Transverse colon (tissue), 4 donors: ENCODE measurements at regions not wholly inside any gene's neighbourhood (a gene's known extent, or its start where the extent isn't known, plus 50 kb on each side); places are given as distances from the start of the nearest gene placed in this dataset.

ENCODE experiments used
- DNase-seq: peaks from one replicate; pipeline ENCODE4 v3.0.0-alpha.2; 2019
- H3K27ac ChIP-seq, 4 donors: fragments of 200-600 bp; sonication (generic); 2 replicates each; pipeline ENCODE4 v1.5.1; 2016 to 2018; ENCODE audit warnings: inconsistent platforms in 4 of 4
- H3K27me3 ChIP-seq: fragments of 200-600 bp; sonication (generic); 2 replicates; pipeline ENCODE4 v1.5.1; 2017; ENCODE audit warnings: inconsistent platforms
- H3K36me3 ChIP-seq, 4 donors: fragments of 200-600 bp; sonication (generic); 2 replicates each; pipeline ENCODE4 v1.5.1; 2017 to 2019; ENCODE audit warnings: inconsistent platforms in 4 of 4
- H3K4me1 ChIP-seq, 4 donors: fragments of 200-600 bp; sonication (generic); 2 replicates each; pipeline ENCODE4 v1.5.1; 2017 to 2020; ENCODE audit warnings: inconsistent platforms in 4 of 4
- H3K4me3 ChIP-seq, 4 donors: fragments of 200-600 bp; sonication (generic); 1 replicate in 1 of 4; 2 replicates in 3 of 4; pipeline versions ENCODE4 v1.5.1 to v1.6.1; 2017 to 2019; ENCODE audit warnings: inconsistent platforms in 4 of 4
- H3K9me3 ChIP-seq, 2 donors: fragments of 200-600 bp; sonication (generic); 2 replicates each; pipeline ENCODE4 v1.5.1; 2017 to 2019; ENCODE audit warnings: inconsistent platforms in 2 of 2
- EP300 ChIP-seq: sonication (generic); formaldehyde crosslinking; IDR thresholded peaks from one replicate; pipeline ENCODE4 v1.6.1; 2017; ENCODE audit warnings: antibody characterized with exemption, low read depth
- POLR2A ChIP-seq: fragments of 450-650 bp; IDR thresholded peaks from one replicate; pipeline ENCODE4 v1.6.1; 2016; ENCODE audit warnings: antibody characterized with exemption, mild to moderate bottlenecking, moderate library complexity
- POLR2AphosphoS5 ChIP-seq, 3 donors: sonication (generic); formaldehyde crosslinking; IDR thresholded peaks; one replicate each; pipeline ENCODE4 v1.6.1; 2016; ENCODE audit warnings: antibody characterized with exemption in 3 of 3
- WGBS, 2 donors: methylation state at CpG; one replicate each; pipeline ENCODE4 v1.1.5; 2018; ENCODE audit warnings: low coverage in 1 of 2; 5-methylcytosine and 5-hydroxymethylcytosine counted together
- in situ Hi-C, 4 donors: fragments of 200-750 bp; cut with MboI; loops; one replicate each; pipeline versions ENCODE4 v1.15.0 to v1.15.1; 2017; ENCODE audit warnings: low sequenced_read_pairs in 3 of 4, low pct_ligation_motif_present in 1 of 4, low pct_unique_long_range_greater_than_20kb in 1 of 4
- intact Hi-C: fragments of 100-400 bp; cut with DNase I; formaldehyde crosslinking; loops from one replicate; pipeline ENCODE4 v1.15.1; 2023; ENCODE audit warnings: low total_unique reads
- TF ChIP-seq, protein P1 (sequence below), 5 experiments: fragments of 200-600 bp in 3 of 5; fragments of 450-650 bp in 2 of 5; sonication (generic) in 3 of 5; IDR thresholded peaks; 1 replicate in 2 of 5; 2 replicates in 3 of 5; pipeline ENCODE4 v1.5.1; 2016 to 2017; ENCODE audit warnings: antibody characterized with exemption in 5 of 5, inconsistent platforms in 3 of 5, mild to moderate bottlenecking in 2 of 5, moderate library complexity in 1 of 5

DNA sequence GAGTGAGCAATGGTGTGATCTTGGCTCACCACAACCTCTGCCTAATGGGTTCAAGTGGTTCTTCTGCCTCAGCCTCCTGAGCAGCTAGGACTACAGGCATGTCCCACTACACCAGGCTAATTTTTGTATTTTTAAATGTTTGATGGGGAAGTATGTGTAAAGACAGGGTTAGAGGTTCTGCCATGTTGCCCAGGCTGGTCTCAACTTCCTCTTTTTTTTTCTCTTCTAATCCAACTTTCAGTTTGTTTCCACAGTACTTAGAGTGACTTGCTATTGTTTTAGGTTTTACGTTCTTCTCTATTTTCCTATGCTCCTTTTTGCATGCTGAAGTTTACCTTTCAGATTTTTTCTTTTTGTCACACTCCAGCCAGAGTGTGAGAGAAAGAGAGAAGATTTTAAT is 1433.0 kb downstream of the UQCRFS1 start:
- Histone ChIP-seq H3K4me3 (no peak overlapping the region), H3K9me3 (peaks cover 0 to 10% of the 10 kb centered on the region in 2 donors), H3K27me3 (no peaks in the 10 kb centered on the region), H3K4me1 (no peaks in the 10 kb centered on the region), H3K36me3 (peaks cover 0 to 8% (median 2%) of the 10 kb centered on the region in 4 donors), H3K27ac (no peak overlapping the region)
- 67 to 77% methylated on average over 1 of the region's 1 CpG for WGBS, 2 donors
- TF ChIP-seq EP300, result no peak
- no peak for TF ChIP-seq POLR2A
- TF ChIP-seq POLR2AphosphoS5 (IDR thresholded peaks at IDR 0.05), result no peak
- TF ChIP-seq, protein P1, sequence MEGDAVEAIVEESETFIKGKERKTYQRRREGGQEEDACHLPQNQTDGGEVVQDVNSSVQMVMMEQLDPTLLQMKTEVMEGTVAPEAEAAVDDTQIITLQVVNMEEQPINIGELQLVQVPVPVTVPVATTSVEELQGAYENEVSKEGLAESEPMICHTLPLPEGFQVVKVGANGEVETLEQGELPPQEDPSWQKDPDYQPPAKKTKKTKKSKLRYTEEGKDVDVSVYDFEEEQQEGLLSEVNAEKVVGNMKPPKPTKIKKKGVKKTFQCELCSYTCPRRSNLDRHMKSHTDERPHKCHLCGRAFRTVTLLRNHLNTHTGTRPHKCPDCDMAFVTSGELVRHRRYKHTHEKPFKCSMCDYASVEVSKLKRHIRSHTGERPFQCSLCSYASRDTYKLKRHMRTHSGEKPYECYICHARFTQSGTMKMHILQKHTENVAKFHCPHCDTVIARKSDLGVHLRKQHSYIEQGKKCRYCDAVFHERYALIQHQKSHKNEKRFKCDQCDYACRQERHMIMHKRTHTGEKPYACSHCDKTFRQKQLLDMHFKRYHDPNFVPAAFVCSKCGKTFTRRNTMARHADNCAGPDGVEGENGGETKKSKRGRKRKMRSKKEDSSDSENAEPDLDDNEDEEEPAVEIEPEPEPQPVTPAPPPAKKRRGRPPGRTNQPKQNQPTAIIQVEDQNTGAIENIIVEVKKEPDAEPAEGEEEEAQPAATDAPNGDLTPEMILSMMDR (IDR thresholded peaks at IDR 0.05), result no peak
- intact Hi-C loops (no loop called here), in situ Hi-C loops (no loop called here)
- DNase-seq, result no peak

DNA sequence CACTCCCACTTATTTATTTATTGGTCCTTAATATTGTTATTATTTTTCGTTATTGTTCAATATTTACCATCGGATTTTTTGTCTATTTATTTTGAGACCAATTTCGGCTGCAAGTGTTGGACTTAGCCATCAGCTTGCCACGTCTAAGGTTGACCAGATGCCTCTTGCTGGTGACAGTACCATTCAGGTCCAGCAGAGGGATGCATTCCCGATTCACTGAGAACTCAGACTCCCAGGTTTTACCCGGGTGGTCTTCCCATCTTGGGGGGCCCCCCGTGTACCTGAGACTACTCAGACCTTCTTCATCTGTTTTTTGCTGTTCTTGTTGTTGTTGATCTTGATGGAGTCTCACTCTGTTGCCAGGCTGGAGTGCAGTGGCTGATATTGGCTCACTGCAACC is 1435.2 kb downstream of the UQCRFS1 start:
- no peaks in the 10 kb centered on the region for H3K27me3 ChIP-seq
- H3K27ac ChIP-seq, result no peak overlapping the region
- no peak for DNase-seq
- H3K4me1 ChIP-seq, result no peaks in the 10 kb centered on the region
- H3K36me3 ChIP-seq, result peaks cover 0 to 8% (median 2%) of the 10 kb centered on the region in 4 donors
- WGBS, 2 donors, result 93 to 95% methylated on average over 7 of the region's 7 CpGs
- in situ Hi-C loops, result no loop called here
- intact Hi-C loops, result no loop called here
- H3K9me3 ChIP-seq, result peaks cover 0 to 22% of the 10 kb centered on the region in 2 donors
- H3K4me3 ChIP-seq, result no peak overlapping the region
- TF ChIP-seq, protein P1 (IDR thresholded peaks at IDR 0.05), result no peak
- TF ChIP-seq EP300 (no peak), POLR2A (no peak), POLR2AphosphoS5 (IDR thresholded peaks at IDR 0.05) (no peak)

DNA sequence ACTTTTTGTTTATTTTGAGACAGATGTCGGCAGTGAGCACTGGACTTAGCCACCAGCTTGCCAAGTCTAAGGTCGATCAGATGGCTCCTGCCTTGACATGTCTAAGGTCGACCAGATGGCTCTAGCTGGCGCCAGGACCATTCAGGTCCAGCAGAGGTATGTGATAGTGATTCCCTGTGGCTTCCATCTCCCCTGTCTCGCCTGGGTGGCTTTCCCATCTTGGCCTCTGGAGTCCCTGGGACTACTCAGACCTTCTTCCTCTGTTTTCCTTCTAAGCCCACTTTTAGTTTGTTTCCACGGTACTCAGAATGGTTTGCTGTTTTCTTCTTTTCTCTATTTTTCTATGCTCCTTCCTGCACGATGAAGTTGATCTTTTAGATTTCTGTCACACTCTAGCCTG is 1435.7 kb downstream of the UQCRFS1 start:
- no peaks in the 10 kb centered on the region for H3K4me1 ChIP-seq
- H3K27ac ChIP-seq, result no peak overlapping the region
- H3K9me3 ChIP-seq, result peaks cover 3 to 22% of the 10 kb centered on the region in 2 donors
- no peak for DNase-seq
- in situ Hi-C loops, result no loop called here
- intact Hi-C loops, result no loop called here
- H3K36me3 ChIP-seq, result peaks cover 0 to 8% (median 2%) of the 10 kb centered on the region in 4 donors
- H3K4me3 ChIP-seq, result no peak overlapping the region
- WGBS, 2 donors, result 94 to 100% methylated on average over 3 to 7 of the region's 7 CpGs
- TF ChIP-seq EP300 (no peak), POLR2A (no peak), POLR2AphosphoS5 (IDR thresholded peaks at IDR 0.05) (no peak)
- TF ChIP-seq, protein P1 (IDR thresholded peaks at IDR 0.05), result no peak
- H3K27me3 ChIP-seq, result no peaks in the 10 kb centered on the region

DNA sequence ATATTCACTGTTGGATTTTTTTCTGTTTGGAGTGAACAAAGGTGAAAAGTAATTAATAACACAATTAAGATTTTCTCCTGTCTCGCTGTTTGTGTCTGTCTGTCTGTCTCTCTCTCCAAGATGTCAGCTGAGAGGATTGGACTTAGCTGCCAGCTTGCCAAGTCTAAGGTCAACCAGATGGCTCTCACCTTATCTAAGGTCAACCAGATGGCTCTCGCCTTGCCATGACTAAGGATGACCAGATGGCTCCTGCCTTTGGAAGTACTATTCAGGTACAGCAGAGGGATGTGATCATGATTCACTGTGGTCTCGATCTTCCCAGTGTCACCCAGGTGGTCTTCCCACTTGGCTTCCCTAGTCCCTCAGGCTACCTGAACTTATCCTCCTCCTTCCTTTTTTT is 1436.4 kb downstream of the UQCRFS1 start:
- DNase-seq, result no peak
- no peak for TF ChIP-seq POLR2A
- TF ChIP-seq POLR2AphosphoS5 (IDR thresholded peaks at IDR 0.05), result no peak
- TF ChIP-seq, protein P1 (IDR thresholded peaks at IDR 0.05), result no peak
- TF ChIP-seq EP300, result no peak
- Histone ChIP-seq H3K27me3 (no peaks in the 10 kb centered on the region), H3K27ac (no peak overlapping the region), H3K9me3 (peaks cover 3 to 22% of the 10 kb centered on the region in 2 donors), H3K4me1 (no peaks in the 10 kb centered on the region), H3K36me3 (peaks cover 0 to 8% (median 2%) of the 10 kb centered on the region in 4 donors), H3K4me3 (no peak overlapping the region)
- WGBS, 2 donors, result 92 to 95% methylated on average over 3 of the region's 3 CpGs
- in situ Hi-C loops, result no loop called here
- intact Hi-C loops, result no loop called here
